A549 (cell line): ENCODE measurements at regions not wholly inside any gene's neighbourhood (a gene's known extent, or its start where the extent isn't known, plus 50 kb on each side); places are given as distances from the start of the nearest gene placed in this dataset.

ENCODE experiments used
- ATAC-seq, 2 experiments: fragments of 200-7000 bp in 1 of 2; fragments of >200 bp in 1 of 2; cut with Nextera tagmentation in 1 of 2; cut with Tn5 transposase in 1 of 2; 3 replicates each; pipeline versions ENCODE4 v1.8.0 to v1.9.1; 2018 to 2020; ENCODE audit warnings: mild to moderate bottlenecking in 1 of 2, moderate library complexity in 1 of 2
- CTCF ChIA-PET: fragments of 300-600 bp; sonication (Branson Sonifier 250); formaldehyde crosslinking; extraction: SDS; loops from one replicate; lab custom pipeline; 2021; ENCODE audit warnings: antibody characterized with exemption, inconsistent platforms; lab: Yijun Ruan, JAX
- POLR2A ChIA-PET: fragments of 350-600 bp; formaldehyde crosslinking; extraction: SDS; loops from one replicate; lab custom pipeline; 2021; ENCODE audit warnings: antibody characterized with exemption, inconsistent platforms; lab: Yijun Ruan, JAX
- DNase-seq, 2 experiments: peaks; one replicate each; pipeline versions ENCODE4 v3.0.0 to v3.0.0-alpha.2; 2011 to 2016; ENCODE audit warnings: low read depth in 1 of 2, low spot score in 1 of 2
- FAIRE-seq: peaks from 2 replicates; lab custom pipeline; 2011; peaks lifted over from hg19 to GRCh38; lab: Jason Lieb, UNC
- H3K27ac ChIP-seq, 2 experiments: fragments of >200 bp; sonication (Bioruptor Twin); formaldehyde crosslinking; 3 replicates each; pipeline ENCODE4 v1.5.1; 2016 to 2017
- H3K4me1 ChIP-seq: fragments of >200 bp; sonication (Bioruptor Twin); formaldehyde crosslinking; 3 replicates; pipeline ENCODE4 v1.6.1; 2016
- H3K4me2 ChIP-seq: fragments of >200 bp; sonication (Bioruptor Twin); formaldehyde crosslinking; 3 replicates; pipeline ENCODE4 v1.6.1; 2016
- H3K4me3 ChIP-seq: fragments of >200 bp; sonication (Bioruptor Twin); formaldehyde crosslinking; 3 replicates; pipeline ENCODE4 v1.5.1; 2016
- H3K9me3 ChIP-seq: fragments of >200 bp; sonication (Bioruptor Twin); formaldehyde crosslinking; 3 replicates; pipeline ENCODE4 v1.6.1; 2016
- ATOH8 ChIP-seq: fragments of 250-450 bp; sonication (Bioruptor Pico); IDR thresholded peaks from 2 replicates; pipeline ENCODE4 v1.5.0; 2020; ENCODE audit warnings: low read depth, mild to moderate bottlenecking, moderate library complexity
- BHLHE40 ChIP-seq: IDR thresholded peaks from 2 replicates; pipeline ENCODE4 v1.6.1; 2012; ENCODE audit warnings: low read depth, low read length, inconsistent platforms
- CEBPB ChIP-seq, 2 experiments: fragments of >200 bp in 1 of 2; sonication (Bioruptor Twin) in 1 of 2; formaldehyde crosslinking in 1 of 2; IDR thresholded peaks; 2 replicates each; pipeline ENCODE4 v1.6.1; 2012 to 2016
- CHD2 ChIP-seq: fragments of 150-350 bp; IDR thresholded peaks from 2 replicates; pipeline ENCODE4 v1.6.1; 2014; ENCODE audit warnings: low read length; ENCODE audit not compliant: partially characterized antibody
- CHD4 ChIP-seq: fragments of 200-600 bp; sonication (generic); IDR thresholded peaks from 2 replicates; pipeline ENCODE4 v1.6.1; 2016; ENCODE audit warnings: antibody characterized with exemption, mild to moderate bottlenecking, borderline replicate concordance
- ESRRA ChIP-seq: fragments of 150-350 bp; IDR thresholded peaks from 2 replicates; pipeline ENCODE4 v1.6.1; 2014; ENCODE audit warnings: mild to moderate bottlenecking, low read length, borderline replicate concordance
- FOXS1 ChIP-seq: fragments of 250-450 bp; sonication (Bioruptor Pico); IDR thresholded peaks from 2 replicates; pipeline ENCODE4 v1.5.0; 2020; ENCODE audit warnings: mild to moderate bottlenecking, moderate library complexity
- HEYL ChIP-seq: fragments of 250-450 bp; sonication (Bioruptor Pico); IDR thresholded peaks from 2 replicates; pipeline ENCODE4 v1.8.0; 2021; ENCODE audit warnings: mild to moderate bottlenecking, moderate library complexity
- HOXA7 ChIP-seq: fragments of 250-450 bp; sonication (Bioruptor Pico); IDR thresholded peaks from 2 replicates; pipeline ENCODE4 v1.5.0; 2020; ENCODE audit warnings: mild to moderate bottlenecking, moderate library complexity
- HOXB13 ChIP-seq: fragments of 250-450 bp; sonication (Bioruptor Pico); IDR thresholded peaks from 2 replicates; pipeline ENCODE4 v1.5.0; 2020; ENCODE audit warnings: low read depth, mild to moderate bottlenecking, moderate library complexity
- JUN ChIP-seq, 2 experiments: fragments of >200 bp; sonication (Bioruptor Twin); formaldehyde crosslinking; IDR thresholded peaks; 2 replicates in 1 of 2; 3 replicates in 1 of 2; pipeline ENCODE4 v1.6.1; 2016 to 2017
- KDM5A ChIP-seq: fragments of 200-600 bp; sonication (generic); IDR thresholded peaks from 2 replicates; pipeline ENCODE4 v1.6.1; 2016; ENCODE audit warnings: antibody characterized with exemption, mild to moderate bottlenecking
- MYC ChIP-seq: IDR thresholded peaks from 2 replicates; pipeline ENCODE4 v1.6.1; 2012; ENCODE audit warnings: mild to moderate bottlenecking, inconsistent platforms, low read length, improper control_type of control experiment, borderline replicate concordance
- POLR2AphosphoS2 ChIP-seq: conservative IDR thresholded peaks from 2 replicates; pipeline ENCODE4 v1.6.1; 2012; ENCODE audit warnings: low read length, improper control_type of control experiment, inconsistent platforms
- RAD21 ChIP-seq, 2 experiments: fragments of >200 bp in 1 of 2; sonication (Bioruptor Twin) in 1 of 2; formaldehyde crosslinking in 1 of 2; IDR thresholded peaks in 1 of 2; conservative IDR thresholded peaks in 1 of 2; 2 replicates in 1 of 2; 3 replicates in 1 of 2; pipeline ENCODE4 v1.6.1; 2012 to 2018; ENCODE audit warnings: inconsistent platforms in 1 of 2
- RARB ChIP-seq: fragments of 250-450 bp; sonication (Bioruptor Pico); IDR thresholded peaks from 2 replicates; pipeline ENCODE4 v1.8.0; 2021; ENCODE audit warnings: mild to moderate bottlenecking, moderate library complexity
- REST ChIP-seq: fragments of 200-600 bp; sonication (generic); IDR thresholded peaks from 2 replicates; pipeline ENCODE4 v1.6.1; 2016; ENCODE audit warnings: antibody characterized with exemption, mild to moderate bottlenecking, moderate library complexity
- SMC3 ChIP-seq: fragments of >200 bp; sonication (Bioruptor Twin); formaldehyde crosslinking; IDR thresholded peaks from 3 replicates; pipeline ENCODE4 v1.6.1; 2018; ENCODE audit warnings: inconsistent platforms
- ZC3H11A ChIP-seq: fragments of 450-650 bp; IDR thresholded peaks from 2 replicates; pipeline ENCODE4 v1.6.1; 2014; ENCODE audit warnings: antibody characterized with exemption, mild to moderate bottlenecking
- WGBS: methylation state at CpG from one replicate; pipeline ENCODE4 v1.1.6; 2017; ENCODE audit errors: missing lambda C conversion rate; 5-methylcytosine and 5-hydroxymethylcytosine counted together
- TF ChIP-seq, protein P1 (sequence below): IDR thresholded peaks from 2 replicates; pipeline ENCODE4 v1.6.1; 2012
- TF ChIP-seq, protein P2 (sequence below): IDR thresholded peaks from 2 replicates; pipeline ENCODE4 v1.6.1; 2012
- TF ChIP-seq, protein P3 (sequence below): fragments of 450-650 bp; IDR thresholded peaks from 2 replicates; pipeline ENCODE4 v1.6.1; 2014; ENCODE audit warnings: antibody characterized with exemption

DNA sequence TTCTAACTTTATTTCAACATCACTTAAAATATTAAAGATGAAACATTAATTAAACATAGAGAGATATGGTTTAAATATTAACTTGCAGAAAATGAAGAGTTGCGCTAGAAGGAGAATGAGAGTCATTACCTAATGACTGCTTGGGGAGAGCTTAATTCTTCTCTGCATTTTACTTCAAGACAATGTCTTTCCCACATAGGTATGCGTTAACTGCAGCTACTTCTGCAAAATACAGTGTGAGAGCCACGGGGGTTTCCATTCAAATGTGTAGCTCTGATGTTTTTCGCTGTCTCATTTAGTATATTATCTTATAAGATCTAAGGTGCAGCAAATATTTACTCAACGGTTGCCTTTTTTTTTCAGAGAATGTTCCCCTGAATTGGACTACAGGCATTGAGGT, 126.7 kb downstream of the TMX3 start:
- POLR2A ChIA-PET, result no interaction called here

GRCh38 chr18:68583685-68584084, 131.2 kb downstream of the TMX3 start:
- ChIA-PET POLR2A (no interaction called here), CTCF (no interaction called here)
- DNase-seq, result no peak
- H3K4me3 ChIP-seq, result no peak overlapping the region
- no peaks in the 10 kb centered on the region for H3K4me1 ChIP-seq
- no peak overlapping the region for H3K4me2 ChIP-seq
- H3K27ac ChIP-seq, result no peak overlapping the region
- WGBS, result 0% methylated on average over 1 of the region's 1 CpG
- no peak for ATAC-seq
- no peak for FAIRE-seq
- no peaks in the 10 kb centered on the region for H3K9me3 ChIP-seq
- TF ChIP-seq CHD4 (no peak), HOXA7 (CRISPR knock-in tag) (no peak), HEYL (CRISPR knock-in tag) (no peak), RAD21 (conservative IDR thresholded peaks at IDR 0.05 in 1 of 2, IDR thresholded peaks at IDR 0.05 in 1 of 2) (no peak), HOXB13 (CRISPR knock-in tag) (no peak), JUN (IDR thresholded peaks at IDR 0.05) (no peak), KDM5A (no peak), CHD2 (no peak), ESRRA (no peak)
- TF ChIP-seq, protein P1, sequence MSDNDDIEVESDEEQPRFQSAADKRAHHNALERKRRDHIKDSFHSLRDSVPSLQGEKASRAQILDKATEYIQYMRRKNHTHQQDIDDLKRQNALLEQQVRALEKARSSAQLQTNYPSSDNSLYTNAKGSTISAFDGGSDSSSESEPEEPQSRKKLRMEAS, result no peak

More for the DNA sequence above, 126.7 kb downstream of the TMX3 start:
- Histone ChIP-seq H3K4me1 (no peaks in the 10 kb centered on the region), H3K9me3 (no peaks in the 10 kb centered on the region), H3K4me3 (no peak overlapping the region), H3K4me2 (no peak overlapping the region), H3K27ac (no peak overlapping the region)
- CTCF ChIA-PET, result no interaction called here
- WGBS, result 9% methylated on average over 5 of the region's 5 CpGs
- no peak for TF ChIP-seq SMC3
- TF ChIP-seq HEYL (CRISPR knock-in tag), result no peak
- TF ChIP-seq RARB (CRISPR knock-in tag), result no peak
- no peak for TF ChIP-seq ATOH8 (CRISPR knock-in tag)
- TF ChIP-seq, protein P1, result no peak
- TF ChIP-seq POLR2AphosphoS2, result no peak
- TF ChIP-seq CEBPB (IDR thresholded peaks at IDR 0.05), result no peak
- no peak for TF ChIP-seq BHLHE40
- TF ChIP-seq, protein P2, sequence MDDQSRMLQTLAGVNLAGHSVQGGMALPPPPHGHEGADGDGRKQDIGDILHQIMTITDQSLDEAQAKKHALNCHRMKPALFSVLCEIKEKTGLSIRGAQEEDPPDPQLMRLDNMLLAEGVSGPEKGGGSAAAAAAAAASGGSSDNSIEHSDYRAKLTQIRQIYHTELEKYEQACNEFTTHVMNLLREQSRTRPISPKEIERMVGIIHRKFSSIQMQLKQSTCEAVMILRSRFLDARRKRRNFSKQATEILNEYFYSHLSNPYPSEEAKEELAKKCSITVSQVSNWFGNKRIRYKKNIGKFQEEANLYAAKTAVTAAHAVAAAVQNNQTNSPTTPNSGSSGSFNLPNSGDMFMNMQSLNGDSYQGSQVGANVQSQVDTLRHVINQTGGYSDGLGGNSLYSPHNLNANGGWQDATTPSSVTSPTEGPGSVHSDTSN, result no peak
- TF ChIP-seq RAD21 (conservative IDR thresholded peaks at IDR 0.05 in 1 of 2, IDR thresholded peaks at IDR 0.05 in 1 of 2), result no peak
- TF ChIP-seq REST, result no peak
- TF ChIP-seq FOXS1 (CRISPR knock-in tag), result no peak
- no peak for TF ChIP-seq MYC
- no peak for TF ChIP-seq ZC3H11A
- TF ChIP-seq, protein P3, sequence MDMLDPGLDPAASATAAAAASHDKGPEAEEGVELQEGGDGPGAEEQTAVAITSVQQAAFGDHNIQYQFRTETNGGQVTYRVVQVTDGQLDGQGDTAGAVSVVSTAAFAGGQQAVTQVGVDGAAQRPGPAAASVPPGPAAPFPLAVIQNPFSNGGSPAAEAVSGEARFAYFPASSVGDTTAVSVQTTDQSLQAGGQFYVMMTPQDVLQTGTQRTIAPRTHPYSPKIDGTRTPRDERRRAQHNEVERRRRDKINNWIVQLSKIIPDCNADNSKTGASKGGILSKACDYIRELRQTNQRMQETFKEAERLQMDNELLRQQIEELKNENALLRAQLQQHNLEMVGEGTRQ, result no peak
- ATAC-seq (no peak), DNase-seq (no peak), FAIRE-seq (no peak)
